WERI-Rb-1 (cell line): ENCODE measurements at regions not wholly inside any gene's neighbourhood (a gene's known extent, or its start where the extent isn't known, plus 50 kb on each side); places are given as distances from the start of the nearest gene placed in this dataset.

ENCODE experiments used
- DNase-seq: peaks from one replicate; pipeline ENCODE4 v3.0.0-alpha.2; 2020
- H3K27ac ChIP-seq: fragments of 250-450 bp; sonication (Bioruptor Pico); 2 replicates; pipeline ENCODE4 v1.5.1; 2020; ENCODE audit warnings: mild to moderate bottlenecking, moderate library complexity
- H3K27me3 ChIP-seq: fragments of 250-450 bp; sonication (Bioruptor Pico); 2 replicates; pipeline ENCODE4 v1.5.1; 2021; ENCODE audit warnings: mild to moderate bottlenecking, low read depth, moderate library complexity; ENCODE audit not compliant: insufficient read depth, severe bottlenecking
- H3K36me3 ChIP-seq: fragments of 250-450 bp; sonication (Bioruptor Pico); 2 replicates; pipeline ENCODE4 v1.5.1; 2020; ENCODE audit warnings: mild to moderate bottlenecking, moderate library complexity
- H3K4me3 ChIP-seq: 2 replicates; pipeline ENCODE4 v1.5.1; 2011; ENCODE audit warnings: low read depth, mild to moderate bottlenecking, control low read depth, low read length
- H3K9me3 ChIP-seq: fragments of 250-450 bp; sonication (Bioruptor Pico); 2 replicates; pipeline ENCODE4 v1.5.1; 2021; ENCODE audit warnings: mild to moderate bottlenecking, moderate library complexity; ENCODE audit not compliant: severe bottlenecking
- CTCF ChIP-seq: IDR thresholded peaks from 2 replicates; pipeline ENCODE4 v1.5.1; 2011; ENCODE audit warnings: low read depth, mild to moderate bottlenecking, control low read depth, inconsistent platforms, low read length

GRCh38 chr6:21895555-21895954 is 302.0 kb downstream of the SOX4 start:
- DNase-seq = no peak
- H3K27me3 ChIP-seq = no peaks in the 10 kb centered on the region
- no peak for TF ChIP-seq CTCF
- no peak overlapping the region for H3K27ac ChIP-seq
- H3K9me3 ChIP-seq = no peaks in the 10 kb centered on the region
- H3K36me3 ChIP-seq = no peaks in the 10 kb centered on the region
- H3K4me3 ChIP-seq = no peak overlapping the region

GRCh38 chr6:21898107-21898796 is 304.7 kb downstream of the SOX4 start:
- no peak for TF ChIP-seq CTCF
- H3K36me3 ChIP-seq = no peaks in the 10 kb centered on the region
- no peak overlapping the region for H3K4me3 ChIP-seq
- no peak for DNase-seq
- H3K27me3 ChIP-seq = no peaks in the 10 kb centered on the region
- no peak overlapping the region for H3K27ac ChIP-seq
- no peaks in the 10 kb centered on the region for H3K9me3 ChIP-seq

- Histone ChIP-seq H3K27ac (no peak overlapping the region), H3K9me3 (no peaks in the 10 kb centered on the region), H3K4me3 (no peak overlapping the region), H3K27me3 (no peaks in the 10 kb centered on the region), H3K36me3 (no peaks in the 10 kb centered on the region)
- no peak for TF ChIP-seq CTCF
- no peak for DNase-seq
These were observed 306.2 kb downstream of the SOX4 start for GRCh38 chr6:21899708-21900107.

GRCh38 chr6:21900730-21901129 is 307.2 kb downstream of the SOX4 start:
- no peaks in the 10 kb centered on the region for H3K9me3 ChIP-seq
- no peaks in the 10 kb centered on the region for H3K27me3 ChIP-seq
- H3K4me3 ChIP-seq = no peak overlapping the region
- no peak for DNase-seq
- no peak overlapping the region for H3K27ac ChIP-seq
- no peak for TF ChIP-seq CTCF
- H3K36me3 ChIP-seq = no peaks in the 10 kb centered on the region

- Histone ChIP-seq H3K27ac (no peak overlapping the region), H3K4me3 (no peak overlapping the region), H3K27me3 (no peaks in the 10 kb centered on the region), H3K36me3 (no peaks in the 10 kb centered on the region), H3K9me3 (no peaks in the 10 kb centered on the region)
- no peak for DNase-seq
- TF ChIP-seq CTCF = no peak
These were observed 309.1 kb downstream of the SOX4 start for GRCh38 chr6:21902628-21903169.

- H3K9me3 ChIP-seq = no peaks in the 10 kb centered on the region
- no peak overlapping the region for H3K4me3 ChIP-seq
- TF ChIP-seq CTCF = no peak
- DNase-seq = no peak
- no peaks in the 10 kb centered on the region for H3K36me3 ChIP-seq
- no peaks in the 10 kb centered on the region for H3K27me3 ChIP-seq
- no peak overlapping the region for H3K27ac ChIP-seq
These were observed 312.0 kb downstream of the SOX4 start for GRCh38 chr6:21905531-21905930.
